ENCODE measurements at regions not wholly inside any gene's neighbourhood (a gene's known extent, or its start where the extent isn't known, plus 50 kb on each side); places are given as distances from the start of the nearest gene placed in this dataset.

GRCh38 chrX:99719140-99719539, 690.9 kb downstream of the PCDH19 start:
- TF ChIP-seq CTCF (IDR thresholded peaks at IDR 0.05) (no peak), POLR2A (IDR thresholded peaks at IDR 0.05) (no peak)

Measured in adrenal gland (tissue), 5 donors.